ENCODE measurements at regions not wholly inside any gene's neighbourhood (a gene's known extent, or its start where the extent isn't known, plus 50 kb on each side); places are given as distances from the start of the nearest gene placed in this dataset.

GRCh38 chr18:46352520-46353250, 248.5 kb downstream of the HAUS1 start:
- no peak for DNase-seq

- DNase-seq: no peak
These were observed 249.3 kb downstream of the HAUS1 start for GRCh38 chr18:46353460-46353859.

- no peak for DNase-seq
These were observed 252.3 kb downstream of the HAUS1 start for GRCh38 chr18:46356278-46357033.

- DNase-seq: no peak
These were observed 256.0 kb downstream of the HAUS1 start for GRCh38 chr18:46360102-46360699.

GRCh38 chr18:46360866-46361265, 256.7 kb downstream of the HAUS1 start:
- no peak for DNase-seq

- no peak for DNase-seq
These were observed 258.3 kb downstream of the HAUS1 start for GRCh38 chr18:46362533-46362932.

GRCh38 chr18:46364048-46364447, 259.9 kb downstream of the HAUS1 start:
- DNase-seq: no peak

GRCh38 chr18:46366201-46366600, 262.0 kb downstream of the HAUS1 start:
- DNase-seq: no peak

- DNase-seq: peak in 1 of 2 experiments; percentile 3
These were observed 262.7 kb downstream of the HAUS1 start for GRCh38 chr18:46366751-46367376.

- no peak for DNase-seq
These were observed 265.1 kb downstream of the HAUS1 start for GRCh38 chr18:46369323-46369722.

GRCh38 chr18:46370898-46371297, 266.7 kb downstream of the HAUS1 start:
- DNase-seq: no peak

GRCh38 chr18:46372670-46373069, 268.5 kb downstream of the HAUS1 start:
- DNase-seq: no peak

GRCh38 chr18:46373131-46373530, 268.9 kb downstream of the HAUS1 start:
- no peak for DNase-seq

GRCh38 chr18:46373791-46374190, 269.6 kb downstream of the HAUS1 start:
- no peak for DNase-seq

- no peak for DNase-seq
These were observed 270.7 kb downstream of the HAUS1 start for GRCh38 chr18:46374850-46375249.

GRCh38 chr18:46377557-46377956, 273.4 kb downstream of the HAUS1 start:
- no peak for DNase-seq

GRCh38 chr18:46378126-46378863, 274.1 kb downstream of the HAUS1 start:
- no peak for DNase-seq

- DNase-seq: no peak
These were observed 274.7 kb downstream of the HAUS1 start for GRCh38 chr18:46378864-46379207.

- DNase-seq: no peak
These were observed 275.3 kb downstream of the HAUS1 start for GRCh38 chr18:46379323-46379950.

GRCh38 chr18:46385124-46385523, 271.9 kb downstream of the LOXHD1 start:
- no peak for DNase-seq

- peak in 1 of 2 experiments; percentile 33 for DNase-seq
These were observed 270.2 kb downstream of the LOXHD1 start for GRCh38 chr18:46386788-46387187.

GRCh38 chr18:46387441-46388131, 269.4 kb downstream of the LOXHD1 start:
- no peak for DNase-seq
